ENCODE measurements at regions not wholly inside any gene's neighbourhood (a gene's known extent, or its start where the extent isn't known, plus 50 kb on each side); places are given as distances from the start of the nearest gene placed in this dataset.
"Not testable (repeated sequence)": the region's sequence is repeated elsewhere in the genome, so short reads cannot be mapped to it uniquely, and the experiment has no call there.

DNA sequence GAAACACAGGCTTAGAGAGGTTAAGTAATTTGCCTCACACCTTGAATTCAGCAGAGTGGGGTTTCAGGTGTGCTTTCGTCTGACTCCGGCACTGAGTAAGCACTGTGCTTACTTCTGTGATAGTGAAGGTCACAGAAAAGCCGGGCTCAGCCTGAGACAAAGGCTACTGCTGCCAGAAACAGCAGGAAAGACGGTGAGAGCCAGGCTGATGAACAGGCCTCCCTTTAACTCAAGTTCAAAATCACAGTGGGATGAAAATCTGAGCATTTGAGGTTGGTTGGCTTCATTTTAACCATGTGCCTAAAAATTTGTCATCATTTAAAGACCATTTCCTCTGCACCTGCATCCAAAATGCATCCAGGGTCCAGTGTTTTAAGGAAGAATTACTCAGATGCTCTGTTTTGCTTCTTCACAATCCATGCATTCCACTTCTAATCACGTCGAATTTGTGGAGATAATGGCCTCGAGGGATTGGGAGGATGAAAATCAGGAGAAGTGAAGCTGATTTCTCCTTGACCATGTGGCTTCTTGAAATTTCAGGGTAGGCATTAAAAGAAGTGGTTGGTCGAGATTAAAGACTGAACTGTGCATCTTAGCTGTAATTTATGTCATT, 121.2 kb upstream of the LNX1 start:
- no peak for DNase-seq

- DNase-seq, result no peak
These were observed 120.6 kb upstream of the LNX1 start for GRCh38 chr4:53711926-53712325.

DNA sequence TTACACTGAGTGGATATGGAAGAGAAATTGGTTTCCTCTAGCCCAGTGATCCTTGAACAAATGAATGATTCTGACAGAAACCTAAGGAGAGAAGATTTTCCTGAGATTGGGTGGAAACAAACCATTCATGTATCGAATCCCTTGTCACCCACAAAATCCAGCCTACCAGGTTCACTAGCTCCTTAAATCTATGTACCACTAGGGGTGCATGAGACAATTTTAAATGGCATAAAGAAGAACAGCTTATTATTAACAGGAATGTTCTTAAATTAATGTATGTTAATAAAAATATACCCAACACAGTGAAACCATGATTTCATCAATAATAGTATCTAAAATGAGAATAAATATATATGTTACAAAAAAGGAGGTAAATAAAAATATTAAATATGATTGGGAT, 118.4 kb upstream of the LNX1 start:
- DNase-seq, result no peak

- no peak for DNase-seq
These were observed 116.2 kb upstream of the LNX1 start for GRCh38 chr4:53707491-53707890.

DNA sequence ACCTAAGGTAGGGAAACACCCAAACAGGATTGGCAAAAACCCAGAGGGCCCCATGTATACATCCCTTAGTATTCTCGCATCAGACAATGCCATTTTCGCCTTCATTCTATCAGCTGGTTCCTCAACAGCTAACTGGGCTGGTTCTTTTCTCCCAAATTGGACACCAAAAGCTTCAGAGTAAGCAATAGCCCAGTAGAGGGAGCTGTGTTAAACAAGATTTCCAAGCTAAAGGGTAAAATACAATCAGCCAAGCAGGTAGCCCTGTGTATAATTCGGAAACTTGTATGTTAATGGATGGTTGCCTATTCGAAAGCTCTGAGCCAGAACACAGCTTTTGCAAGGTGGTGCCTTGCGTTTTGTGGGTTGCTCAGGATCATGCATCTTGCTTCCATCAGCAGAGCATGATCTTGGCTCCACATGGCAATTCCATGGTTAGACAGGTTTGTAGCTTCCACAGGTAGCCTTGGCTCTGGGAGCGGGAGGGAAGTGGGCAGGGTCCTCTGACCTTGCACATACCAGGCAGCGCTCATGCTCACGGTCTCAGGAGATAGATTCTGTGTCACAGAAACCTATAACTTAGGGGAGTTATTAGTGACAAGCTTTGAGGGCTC, 115.2 kb upstream of the LNX1 start:
- no peak for DNase-seq

DNA sequence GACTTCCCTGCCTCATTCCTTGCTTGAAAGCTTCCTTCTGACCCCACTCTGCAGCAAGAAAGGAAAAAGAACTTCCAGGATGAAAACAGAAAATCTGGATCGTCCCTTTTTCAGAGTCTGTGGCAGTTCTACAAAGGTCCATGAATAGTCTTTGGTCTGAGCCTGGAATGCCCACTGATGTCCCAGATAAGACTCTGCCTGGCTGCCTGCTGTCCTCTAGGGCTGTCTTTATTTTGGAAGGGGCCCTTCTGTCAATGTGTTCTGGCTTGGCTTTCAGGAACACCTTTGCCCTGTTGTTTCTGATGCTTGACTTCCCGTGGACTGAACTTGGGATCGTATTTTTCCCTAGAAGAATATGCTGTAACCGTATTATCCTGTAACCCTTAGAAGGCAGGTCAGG, 114.7 kb upstream of the LNX1 start:
- no peak for DNase-seq

GRCh38 chr4:53705151-53705764, 114.0 kb upstream of the LNX1 start:
- no peak for DNase-seq

GRCh38 chr4:53704329-53704728, 113.0 kb upstream of the LNX1 start:
- DNase-seq, result no peak

GRCh38 chr4:53703267-53703655, 112.0 kb upstream of the LNX1 start:
- DNase-seq, result no peak

- peak; percentile 19 for DNase-seq
These were observed 111.3 kb upstream of the LNX1 start for GRCh38 chr4:53702334-53703266.

- not testable (repeated sequence) for DNase-seq
These were observed 110.0 kb upstream of the LNX1 start for GRCh38 chr4:53701260-53701659.

GRCh38 chr4:53699310-53699709, 108.0 kb upstream of the LNX1 start:
- DNase-seq, result not testable (repeated sequence)

GRCh38 chr4:53697016-53697685, 105.9 kb upstream of the LNX1 start:
- DNase-seq, result no peak

DNA sequence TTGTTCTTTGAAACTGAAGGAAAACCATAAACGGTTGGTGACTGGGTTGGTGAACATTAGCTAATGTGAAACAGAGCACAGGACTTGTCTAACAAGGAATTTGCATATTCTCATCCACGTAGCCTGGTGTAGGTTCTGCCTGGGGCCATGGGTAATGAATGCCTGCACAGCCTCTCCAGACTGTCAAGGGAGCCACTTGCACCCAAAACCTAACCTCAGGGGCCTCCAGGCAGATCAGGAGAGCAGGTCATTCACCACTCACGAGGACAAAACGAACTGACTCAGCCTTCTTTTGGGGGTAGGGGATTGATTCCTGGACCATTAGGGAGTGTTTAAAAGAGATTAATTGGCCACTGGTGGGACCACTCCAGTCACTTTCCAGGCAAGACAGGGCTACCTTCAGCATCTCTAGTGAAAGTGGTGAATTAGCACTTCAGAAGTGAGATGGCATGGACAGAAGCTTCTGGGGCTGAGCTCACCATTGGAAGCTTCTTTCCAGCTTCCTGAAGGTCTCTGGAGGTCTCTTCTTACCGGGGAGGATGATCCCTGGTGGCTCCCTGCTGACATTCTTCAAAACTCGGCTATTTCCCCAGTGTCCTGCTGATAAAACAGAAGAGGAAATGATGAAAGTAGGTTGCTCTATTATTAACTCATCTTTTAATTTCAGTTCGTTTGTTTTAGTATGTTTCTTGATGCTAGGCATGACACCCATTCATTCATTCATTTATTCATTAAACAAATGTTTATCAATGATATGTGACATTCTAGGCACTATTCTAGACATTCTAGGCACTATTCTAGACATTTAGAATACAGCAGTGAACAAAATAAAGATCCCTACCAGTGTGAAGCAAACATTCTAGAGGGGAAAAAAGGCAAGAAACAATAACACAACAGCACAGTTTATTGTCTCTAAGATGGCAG, 104.5 kb upstream of the LNX1 start:
- no peak for DNase-seq

- DNase-seq, result no peak
These were observed 103.4 kb upstream of the LNX1 start for GRCh38 chr4:53694666-53695065.

DNA sequence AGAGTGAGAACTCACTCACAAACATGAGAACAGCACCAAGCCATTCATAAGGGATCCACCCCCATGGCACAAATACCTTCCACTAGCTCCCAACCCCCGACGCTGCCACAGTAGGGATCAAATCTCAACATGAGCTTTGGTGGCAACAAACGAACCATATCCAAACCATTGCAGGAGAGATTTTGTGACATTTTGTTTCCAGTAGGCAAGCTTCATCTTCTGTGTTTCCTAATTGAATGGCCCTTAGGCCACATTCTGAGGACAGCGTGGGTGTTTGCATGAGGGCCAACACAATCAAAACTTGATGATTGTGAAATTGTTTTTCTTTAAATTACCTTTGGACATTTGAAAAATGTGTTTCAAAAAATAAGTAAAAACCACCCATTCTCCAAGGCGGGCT, 102.6 kb upstream of the LNX1 start:
- no peak for DNase-seq

GRCh38 chr4:53693408-53693807, 102.1 kb upstream of the LNX1 start:
- no peak for DNase-seq

DNA sequence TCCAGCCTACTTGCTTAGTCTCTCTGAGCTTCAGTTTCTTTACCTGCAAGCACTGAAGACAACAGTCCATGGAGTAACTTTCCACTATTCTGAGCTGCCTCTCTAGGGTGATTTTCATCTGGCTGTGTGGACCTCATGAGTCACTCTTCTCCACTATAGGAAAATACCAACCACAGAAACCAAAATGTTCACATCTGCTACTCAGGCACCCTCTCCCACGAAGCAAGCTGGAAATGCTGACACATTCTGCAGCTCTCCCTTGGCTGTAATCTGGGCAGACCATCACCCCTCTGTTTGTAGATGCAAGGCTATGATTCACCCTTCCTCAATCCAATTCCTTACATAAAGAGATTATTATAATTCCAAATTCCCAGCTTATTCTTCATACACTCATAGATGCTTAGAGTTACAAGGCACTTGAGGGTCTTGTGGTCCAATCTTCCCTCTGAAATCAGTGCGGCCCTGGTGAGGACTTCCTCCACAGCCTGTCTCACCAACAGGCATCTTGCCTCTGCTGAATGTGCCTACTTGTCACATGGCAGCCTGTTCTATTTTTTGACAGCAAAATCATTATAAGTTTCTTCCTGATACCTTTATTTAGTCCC, 97.0 kb upstream of the LNX1 start:
- no peak for DNase-seq

- no peak for DNase-seq
These were observed 95.2 kb upstream of the LNX1 start for GRCh38 chr4:53686521-53686920.

DNA sequence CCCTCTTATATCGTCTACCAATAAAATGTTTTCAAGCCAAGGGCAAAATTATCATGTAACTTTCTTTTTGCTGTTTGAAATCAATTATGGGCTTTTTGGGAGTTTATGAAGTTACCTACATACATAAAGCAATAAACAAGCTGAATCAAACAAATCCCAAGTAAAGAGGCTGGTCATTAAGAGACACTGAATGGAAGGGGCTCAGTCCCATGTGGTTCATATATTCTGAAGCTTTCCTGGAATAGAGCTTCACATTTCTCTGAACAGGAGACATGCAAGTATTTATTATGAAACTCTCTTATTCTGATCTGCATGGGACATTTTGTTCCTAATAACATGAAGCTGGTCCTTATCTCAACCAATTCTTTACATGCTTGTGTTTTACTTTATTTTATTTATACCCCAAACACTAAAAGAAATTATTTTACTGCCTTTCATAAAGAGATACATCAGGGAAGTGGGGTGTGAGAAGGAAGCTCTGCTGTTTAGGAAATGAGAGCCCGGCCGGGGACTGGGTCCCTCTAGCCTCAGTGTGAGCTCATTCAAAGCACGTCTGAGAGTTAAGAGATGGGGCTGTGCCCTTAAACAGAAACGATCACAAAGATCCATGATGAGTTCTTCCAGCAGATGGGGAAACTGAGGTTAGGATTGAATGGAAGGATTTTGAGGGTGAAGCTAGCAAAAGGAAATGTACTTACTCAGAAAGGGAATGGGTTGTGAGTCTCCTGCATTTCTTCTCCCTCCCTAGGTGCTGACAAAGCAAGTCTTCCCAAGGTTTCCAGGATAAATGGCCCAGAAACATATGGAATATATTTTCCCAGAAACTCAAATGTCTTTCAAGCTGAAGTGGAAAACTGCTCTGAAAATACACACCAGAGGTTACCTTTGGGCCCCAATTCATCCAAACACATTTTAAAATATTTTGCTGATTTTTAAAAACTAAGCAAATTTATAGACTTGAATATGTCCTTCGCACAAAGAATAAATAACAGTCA, 93.1 kb upstream of the LNX1 start:
- DNase-seq, result no peak
